Heart left ventricle (tissue), 16 donors: ENCODE measurements at regions not wholly inside any gene's neighbourhood (a gene's known extent, or its start where the extent isn't known, plus 50 kb on each side); places are given as distances from the start of the nearest gene placed in this dataset.
A peak's percentile ranks its signal among the peaks of the same experiment; 100 is the strongest.

ENCODE experiments used
- ATAC-seq, 4 donors: fragments of 200-7000 bp; cut with Tn5 transposase; one replicate each; pipeline ENCODE4 v1.9.1; 2020 to 2022; ENCODE audit warnings: moderate library complexity in 4 of 4, mild to moderate bottlenecking in 3 of 4, moderate number of reproducible peaks in 1 of 4
- DNase-seq, 5 donors: peaks; one replicate each; pipeline ENCODE4 v3.0.0-alpha.2; 2020
- H3K27ac ChIP-seq, 12 donors: fragments of 200-600 bp; sonication (generic) in 4 of 12; one replicate each; pipeline versions ENCODE4 v1.5.0 to v1.8.0; 2016 to 2022; ENCODE audit warnings: mild to moderate bottlenecking in 2 of 12
- H3K27me3 ChIP-seq, 9 donors: fragments of 200-600 bp; sonication (generic) in 2 of 9; one replicate each; pipeline versions ENCODE4 v1.5.1 to v1.8.0; 2016 to 2022; ENCODE audit warnings: mild to moderate bottlenecking in 3 of 9
- H3K36me3 ChIP-seq, 9 donors: fragments of 200-600 bp; sonication (generic) in 2 of 9; one replicate each; pipeline versions ENCODE4 v1.5.0 to v1.8.0; 2018 to 2022; ENCODE audit warnings: mild to moderate bottlenecking in 2 of 9
- H3K4me1 ChIP-seq, 12 donors: fragments of 200-600 bp; sonication (generic) in 4 of 12; one replicate each; pipeline versions ENCODE4 v1.5.0 to v1.8.0; 2016 to 2022; ENCODE audit warnings: mild to moderate bottlenecking in 3 of 12
- H3K4me3 ChIP-seq, 12 donors: fragments of 200-600 bp; sonication (generic) in 4 of 12; one replicate each; pipeline versions ENCODE4 v1.5.0 to v1.8.0; 2017 to 2022; ENCODE audit warnings: mild to moderate bottlenecking in 9 of 12, moderate library complexity in 4 of 12
- H3K9me3 ChIP-seq, 12 donors: fragments of 200-600 bp; sonication (generic) in 4 of 12; one replicate each; pipeline versions ENCODE4 v1.5.0 to v1.8.0; 2016 to 2022; ENCODE audit warnings: mild to moderate bottlenecking in 1 of 12
- POLR2A ChIP-seq, 2 donors: fragments of 450-650 bp; IDR thresholded peaks; one replicate each; pipeline ENCODE4 v1.6.1; 2017; ENCODE audit warnings: antibody characterized with exemption in 2 of 2, mild to moderate bottlenecking in 2 of 2, moderate library complexity in 2 of 2
- WGBS, 4 donors: extraction: QIAGEN DNeasy Blood & Tissue Kit in 2 of 4; methylation state at CpG; one replicate each; pipeline versions ENCODE4 v1.1.5 to v1.1.7; 2013 to 2018; 5-methylcytosine and 5-hydroxymethylcytosine counted together
- intact Hi-C, 10 donors: fragments of 100-400 bp; cut with DNase I; formaldehyde crosslinking; loops; one replicate each; pipeline versions ENCODE4 v1.11.1 to v1.14.2; 2022
- TF ChIP-seq, protein P1 (sequence below), 12 donors: fragments of 200-600 bp; sonication (generic) in 4 of 12; IDR thresholded peaks; one replicate each; pipeline versions ENCODE4 v1.5.0 to v1.8.0; 2018 to 2022; ENCODE audit warnings: antibody characterized with exemption in 12 of 12, mild to moderate bottlenecking in 5 of 12
- donor health status: ischemic (EF 13 %, LVEDD 7.1; RV severe dilation, severe dysfunction).
- donor health status: healthy with polysubstance abuse.
- donor health status: DM: no; HTN: yes; CAD: no.
- donor health status: DM: no; HTN: no; CAD: no.
- donor health status: ischemic (EF 25% LVEDD 6.9; RV normal size, moderate dysfunction).
- donor health status: ischemic (EF 25% LVEDD 5.7; RV mildly dilated, moderate dysfunction).
- donor health status: healthy.
- donor health status: DM: yes; HTN: yes; CAD: no.
- donor health status: ischemic (EF 35%, LVEDD 5.7; RV mildly dilated, moderate dysfunction).
- donor health status: nonischemic (EF 11% LVEDD 7.7; RV severe dilation, severe dysfunction).
- donor health status: DM: yes; HTN: yes; CAD: no.
- donor health status: PGD.
- donor health status: ischemic (EF 29% LVEDD 5.4; RV normal size, mild dysfunction).
- donor health status: nonischemic (EF 23%, LVEDD 6.1; RV moderate dilation, normal function).

DNA sequence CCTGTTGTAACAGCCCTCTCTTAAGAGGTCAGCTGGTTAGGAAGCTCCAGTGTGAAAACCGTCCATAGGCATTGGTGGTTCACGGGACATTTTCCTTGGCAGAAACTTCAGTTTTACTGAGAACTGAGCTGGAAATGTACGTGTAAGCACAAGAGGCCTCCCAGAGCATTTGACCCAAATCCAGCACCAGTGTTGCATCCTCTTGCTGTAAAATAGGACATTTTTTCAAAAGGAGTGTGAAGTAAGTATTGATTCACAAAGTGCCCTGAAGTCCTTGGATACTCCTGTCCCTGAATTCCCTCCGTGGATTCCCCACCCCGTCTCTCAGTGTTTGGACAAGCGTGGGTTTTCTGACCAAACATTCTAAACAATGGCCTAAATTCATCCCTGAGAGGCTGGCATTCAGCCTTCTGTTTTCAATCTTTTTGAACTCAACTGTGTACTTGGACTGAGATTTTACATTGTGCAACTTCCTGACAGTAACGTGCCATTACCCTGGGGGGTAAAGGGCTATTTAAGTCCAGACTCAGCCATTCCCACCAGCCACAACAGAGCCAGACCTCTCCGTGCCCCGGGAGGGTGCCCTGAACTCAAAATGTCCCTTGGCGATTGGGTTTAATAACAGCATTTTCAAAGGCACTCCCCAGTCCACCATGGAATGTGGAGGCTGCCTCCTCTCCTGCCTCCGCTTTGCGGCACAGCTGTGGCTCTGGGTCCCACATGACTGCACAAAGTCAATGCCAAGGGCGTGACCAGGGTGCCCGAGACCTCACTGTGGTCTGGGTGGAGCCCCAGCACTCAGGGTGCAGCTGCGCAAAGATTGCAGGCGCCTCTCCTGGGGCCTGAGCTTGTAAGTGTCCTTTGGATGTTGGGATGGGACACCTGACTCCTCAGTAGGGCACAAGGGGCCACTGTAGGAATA is 92.7 kb upstream of the AFDN start:
- Histone ChIP-seq H3K27ac (peak overlapping the region in 2 of 12 donors; percentile 26 to 46), H3K27me3 (no peaks in the 10 kb centered on the region), H3K36me3 (no peaks in the 10 kb centered on the region), H3K4me1 (peaks cover 0 to 16% (median 8%) of the 10 kb centered on the region in 12 donors), H3K4me3 (no peak overlapping the region), H3K9me3 (no peaks in the 10 kb centered on the region)
- intact Hi-C loops, result no loop called here
- ATAC-seq, result peak in 3 of 4 donors; percentile 57 to 73 (median 67)
- TF ChIP-seq POLR2A (IDR thresholded peaks at IDR 0.05), result no peak
- TF ChIP-seq, protein P1, sequence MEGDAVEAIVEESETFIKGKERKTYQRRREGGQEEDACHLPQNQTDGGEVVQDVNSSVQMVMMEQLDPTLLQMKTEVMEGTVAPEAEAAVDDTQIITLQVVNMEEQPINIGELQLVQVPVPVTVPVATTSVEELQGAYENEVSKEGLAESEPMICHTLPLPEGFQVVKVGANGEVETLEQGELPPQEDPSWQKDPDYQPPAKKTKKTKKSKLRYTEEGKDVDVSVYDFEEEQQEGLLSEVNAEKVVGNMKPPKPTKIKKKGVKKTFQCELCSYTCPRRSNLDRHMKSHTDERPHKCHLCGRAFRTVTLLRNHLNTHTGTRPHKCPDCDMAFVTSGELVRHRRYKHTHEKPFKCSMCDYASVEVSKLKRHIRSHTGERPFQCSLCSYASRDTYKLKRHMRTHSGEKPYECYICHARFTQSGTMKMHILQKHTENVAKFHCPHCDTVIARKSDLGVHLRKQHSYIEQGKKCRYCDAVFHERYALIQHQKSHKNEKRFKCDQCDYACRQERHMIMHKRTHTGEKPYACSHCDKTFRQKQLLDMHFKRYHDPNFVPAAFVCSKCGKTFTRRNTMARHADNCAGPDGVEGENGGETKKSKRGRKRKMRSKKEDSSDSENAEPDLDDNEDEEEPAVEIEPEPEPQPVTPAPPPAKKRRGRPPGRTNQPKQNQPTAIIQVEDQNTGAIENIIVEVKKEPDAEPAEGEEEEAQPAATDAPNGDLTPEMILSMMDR (IDR thresholded peaks at IDR 0.05), result no peak
- 56 to 65% (median 61%) methylated on average over 16 of the region's 16 CpGs for WGBS, 4 donors
- DNase-seq, result peak in 1 of 5 donors; percentile 56

DNA sequence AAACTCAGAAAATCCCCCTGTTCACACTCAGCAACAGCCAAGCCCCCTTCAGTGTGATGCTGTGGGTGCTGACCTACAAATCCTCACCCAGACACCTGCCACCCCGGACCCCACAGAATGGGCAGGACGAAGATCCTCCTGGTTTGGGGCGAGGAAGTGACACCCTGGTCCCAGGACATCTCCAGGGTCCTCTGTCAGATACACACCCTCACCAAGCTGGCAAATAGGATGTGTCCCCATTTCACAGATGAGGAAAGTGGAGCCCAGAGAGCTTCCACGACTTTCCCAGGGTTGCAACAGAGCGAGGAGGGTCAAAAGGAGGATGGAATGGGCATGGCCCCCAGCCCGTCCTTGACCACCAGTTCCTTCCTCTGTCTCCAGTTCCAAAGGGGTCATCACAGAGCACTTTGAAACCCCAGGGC is 92.0 kb upstream of the AFDN start:
- WGBS, 4 donors, result 90 to 100% (median 95%) methylated on average over 4 to 6 of the region's 6 CpGs
- DNase-seq, result no peak
- peak overlapping the region in 1 of 12 donors; percentile 26 for H3K27ac ChIP-seq

DNA sequence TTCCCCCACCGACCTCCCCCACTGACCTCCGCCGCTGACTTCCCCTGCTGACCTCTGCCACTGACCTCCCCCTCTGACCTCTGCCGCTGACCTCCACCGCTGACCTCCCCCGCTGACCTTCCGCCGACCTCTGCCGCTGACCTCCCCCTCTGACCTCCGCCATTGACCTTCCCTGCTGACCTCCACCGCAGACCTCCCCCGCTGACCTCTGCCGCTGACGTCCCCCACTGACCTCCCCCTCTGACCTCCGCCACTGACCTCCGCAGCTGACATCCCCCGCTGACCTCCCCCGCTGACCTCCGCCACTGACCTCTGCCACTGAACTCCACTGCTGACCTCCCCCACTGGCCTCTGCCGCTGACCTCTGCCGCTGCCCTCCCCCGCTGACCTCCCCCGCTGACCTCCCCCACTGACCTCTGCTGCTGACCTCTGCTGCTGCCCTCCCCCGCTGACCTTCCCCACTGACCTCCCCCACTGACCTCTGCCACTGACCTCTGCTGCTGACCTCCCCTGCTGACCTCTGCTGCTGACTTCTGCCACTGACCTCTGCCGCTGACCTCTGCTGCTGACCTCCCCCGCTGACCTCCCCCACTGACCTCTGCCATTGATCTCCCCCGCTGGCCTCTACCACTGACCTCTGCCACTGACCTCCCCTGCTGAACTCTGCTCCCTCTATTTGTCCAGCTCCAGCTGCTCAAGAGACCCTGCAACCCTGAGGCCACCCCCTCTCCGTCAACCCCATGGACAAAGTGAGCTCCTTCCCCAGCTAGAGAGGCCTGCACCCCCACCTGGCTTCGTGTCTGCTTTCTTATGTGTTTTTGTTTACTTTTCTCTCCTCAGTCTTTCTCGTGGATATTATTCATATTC is 91.4 kb upstream of the AFDN start:
- Histone ChIP-seq H3K36me3 (no peaks in the 10 kb centered on the region), H3K27ac (no peak overlapping the region), H3K4me1 (peaks cover 0 to 16% (median 8%) of the 10 kb centered on the region in 12 donors), H3K4me3 (no peak overlapping the region), H3K27me3 (no peaks in the 10 kb centered on the region), H3K9me3 (no peaks in the 10 kb centered on the region)
- DNase-seq, result no peak
- peak in 1 of 4 donors; percentile 22 for ATAC-seq
- TF ChIP-seq POLR2A (IDR thresholded peaks at IDR 0.05), result no peak
- TF ChIP-seq, protein P1 (IDR thresholded peaks at IDR 0.05), result no peak
- 82 to 91% (median 84%) methylated on average over 30 of the region's 30 CpGs for WGBS, 4 donors
- intact Hi-C loops, result no loop called here

More for the DNA sequence above, 92.0 kb upstream of the AFDN start:
- no peak for TF ChIP-seq POLR2A (IDR thresholded peaks at IDR 0.05)
- TF ChIP-seq, protein P1 (IDR thresholded peaks at IDR 0.05), result no peak
- Histone ChIP-seq H3K4me3 (no peak overlapping the region), H3K4me1 (peaks cover 0 to 16% (median 8%) of the 10 kb centered on the region in 12 donors), H3K36me3 (no peaks in the 10 kb centered on the region), H3K27me3 (no peaks in the 10 kb centered on the region), H3K9me3 (no peaks in the 10 kb centered on the region)
- intact Hi-C loops, result no loop called here
- no peak for ATAC-seq

DNA sequence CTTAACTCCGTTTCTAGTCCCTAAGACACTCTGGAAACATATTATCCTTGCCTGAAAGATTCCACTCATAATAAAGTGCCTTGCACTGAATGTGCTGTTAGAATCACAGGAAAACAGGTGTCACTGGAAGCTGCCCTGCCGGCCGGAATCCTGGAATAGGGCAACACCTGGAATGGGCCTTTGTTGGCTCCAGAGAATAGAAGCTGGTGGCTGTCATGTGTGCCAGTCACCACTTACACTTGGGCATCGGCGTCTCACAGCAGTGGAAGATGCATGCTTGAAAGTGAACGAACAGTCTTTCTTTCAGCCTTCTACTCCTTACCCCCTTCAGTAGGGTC is 90.8 kb upstream of the AFDN start:
- ATAC-seq, result no peak
- no peaks in the 10 kb centered on the region for H3K9me3 ChIP-seq

More for the DNA sequence above, 90.8 kb upstream of the AFDN start:
- no peak overlapping the region for H3K4me3 ChIP-seq
- no peak for TF ChIP-seq POLR2A (IDR thresholded peaks at IDR 0.05)
- TF ChIP-seq, protein P1 (IDR thresholded peaks at IDR 0.05), result no peak
- WGBS, 4 donors, result 90 to 92% (median 91%) methylated on average over 6 of the region's 6 CpGs
- no peak overlapping the region for H3K27ac ChIP-seq
- DNase-seq, result no peak
- intact Hi-C loops, result no loop called here
- no peaks in the 10 kb centered on the region for H3K36me3 ChIP-seq
- peaks cover 0 to 16% (median 8%) of the 10 kb centered on the region in 12 donors for H3K4me1 ChIP-seq
- no peaks in the 10 kb centered on the region for H3K27me3 ChIP-seq
